HG03103 (cell line): ENCODE measurements at regions not wholly inside any gene's neighbourhood (a gene's known extent, or its start where the extent isn't known, plus 50 kb on each side); places are given as distances from the start of the nearest gene placed in this dataset.

Experiments
- ATAC-seq: cut with Tn5 transposase; IDR thresholded peaks from one replicate; pipeline ENCODE4 v1.9.1; 2021; ENCODE audit warnings: low read depth; ENCODE audit not compliant: unreplicated experiment

GRCh38 chr14:97942921-97943320 is 1145.7 kb downstream of the VRK1 start:
- no peak for ATAC-seq

- no peak for ATAC-seq
Measured at GRCh38 chr14:97943619-97944018, 1146.4 kb downstream of the VRK1 start.

- ATAC-seq = no peak
Measured at GRCh38 chr14:97944380-97944779, 1147.2 kb downstream of the VRK1 start.

GRCh38 chr14:97945631-97946030 is 1148.4 kb downstream of the VRK1 start:
- ATAC-seq = no peak

- ATAC-seq = no peak
Measured at GRCh38 chr14:97946240-97946639, 1149.1 kb downstream of the VRK1 start.

- ATAC-seq = no peak
Measured at GRCh38 chr14:97946641-97947040, 1149.5 kb downstream of the VRK1 start.

GRCh38 chr14:97948841-97949240 is 1151.7 kb downstream of the VRK1 start:
- no peak for ATAC-seq

GRCh38 chr14:97956581-97957340 is 1159.6 kb downstream of the VRK1 start:
- ATAC-seq = no peak

- ATAC-seq = no peak
Measured at GRCh38 chr14:97959251-97959650, 1162.1 kb downstream of the VRK1 start.

- ATAC-seq = no peak
Measured at GRCh38 chr14:97960436-97960835, 1163.3 kb downstream of the VRK1 start.

GRCh38 chr14:97970222-97970621 is 1173.0 kb downstream of the VRK1 start:
- no peak for ATAC-seq

- ATAC-seq = no peak
Measured at GRCh38 chr14:97975216-97975615, 1178.0 kb downstream of the VRK1 start.

GRCh38 chr14:97975962-97976361 is 1178.8 kb downstream of the VRK1 start:
- no peak for ATAC-seq

GRCh38 chr14:97976861-97977260 is 1179.7 kb downstream of the VRK1 start:
- ATAC-seq = no peak

- ATAC-seq = no peak
Measured at GRCh38 chr14:97977651-97978261, 1180.6 kb downstream of the VRK1 start.

- ATAC-seq = no peak
Measured at GRCh38 chr14:97978341-97978740, 1181.2 kb downstream of the VRK1 start.

GRCh38 chr14:97993508-97994019 is 1196.4 kb downstream of the VRK1 start:
- no peak for ATAC-seq

- ATAC-seq = no peak
Measured at GRCh38 chr14:97994020-97994531, 1196.9 kb downstream of the VRK1 start.

GRCh38 chr14:97995038-97995437 is 1197.9 kb downstream of the VRK1 start:
- ATAC-seq = no peak

GRCh38 chr14:97995531-97995930 is 1198.3 kb downstream of the VRK1 start:
- no peak for ATAC-seq

GRCh38 chr14:98006008-98006407 is 1208.8 kb downstream of the VRK1 start:
- no peak for ATAC-seq
